Posterior cingulate gyrus (tissue), 11 donors: ENCODE measurements at regions not wholly inside any gene's neighbourhood (a gene's known extent, or its start where the extent isn't known, plus 50 kb on each side); places are given as distances from the start of the nearest gene placed in this dataset.

Source experiments
- DNase-seq, 10 donors: peaks; one replicate each; pipeline versions ENCODE4 v3.0.0 to v3.0.0-alpha.2; 2020 to 2021; ENCODE audit warnings: mixed read lengths in 3 of 10
- intact Hi-C: fragments of 100-400 bp; cut with DNase I; formaldehyde crosslinking; loops from one replicate; pipeline ENCODE4 v1.15.1; 2023

DNA sequence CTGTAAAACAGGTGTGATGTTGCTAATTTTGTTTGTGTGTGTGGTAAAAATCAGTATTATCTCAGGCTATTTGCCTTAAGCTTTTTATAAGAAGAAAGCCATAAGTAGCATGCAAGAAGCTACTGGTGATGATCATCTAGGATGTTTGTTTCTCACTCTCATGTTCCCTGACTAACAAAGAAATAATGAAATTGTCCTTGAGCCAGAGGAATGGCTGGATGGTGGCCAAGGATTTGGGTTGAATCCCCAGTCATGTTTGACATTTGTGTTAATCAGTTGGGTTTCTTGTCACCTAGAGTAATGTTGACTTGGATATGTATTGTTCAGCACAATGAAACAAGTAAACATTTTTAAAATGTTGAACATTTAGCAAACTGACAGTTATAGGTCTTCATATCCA, 496.8 kb upstream of the ZEB2 start:
- DNase-seq = no peak
- intact Hi-C loops = no loop called here

DNA sequence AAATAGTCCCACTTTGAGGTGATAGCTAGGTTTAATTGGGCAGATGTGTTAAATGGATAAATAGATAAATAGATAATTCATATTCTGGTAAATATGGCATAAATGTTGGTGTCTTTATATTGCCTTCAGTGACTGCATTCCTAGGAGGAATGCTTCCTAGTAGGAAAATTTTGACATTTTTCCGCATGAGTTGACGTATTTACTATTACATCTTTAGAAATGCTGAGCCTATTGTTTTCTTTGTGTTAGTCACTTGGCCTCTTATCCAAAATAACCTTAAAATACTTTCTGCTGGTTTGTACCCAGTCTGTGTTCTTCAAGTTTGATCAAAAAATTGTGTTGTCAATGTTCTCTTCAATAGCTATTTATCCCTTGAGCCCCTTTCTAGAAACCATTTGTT, 495.6 kb upstream of the ZEB2 start:
- DNase-seq = no peak
- intact Hi-C loops = no loop called here

DNA sequence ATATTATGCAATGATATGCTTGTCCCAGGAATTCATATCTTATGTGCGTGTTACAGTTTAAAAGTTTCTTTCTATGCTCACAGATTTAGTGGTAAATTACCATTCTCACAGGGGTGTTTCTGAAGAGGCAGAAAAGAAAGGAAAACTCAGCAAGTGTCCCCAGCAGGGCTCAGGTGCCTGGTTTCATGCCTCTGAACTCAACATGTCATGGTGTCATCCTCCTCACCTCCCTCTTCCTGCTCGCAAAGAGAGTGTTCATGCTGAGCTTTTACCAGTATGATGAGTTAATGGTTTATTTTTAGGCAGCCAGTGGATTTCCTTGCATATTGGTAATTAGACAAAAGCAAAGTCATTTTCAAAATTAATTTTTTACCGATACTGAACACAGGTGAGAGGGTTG, 492.9 kb upstream of the ZEB2 start:
- no peak for DNase-seq
- intact Hi-C loops = no loop called here

DNA sequence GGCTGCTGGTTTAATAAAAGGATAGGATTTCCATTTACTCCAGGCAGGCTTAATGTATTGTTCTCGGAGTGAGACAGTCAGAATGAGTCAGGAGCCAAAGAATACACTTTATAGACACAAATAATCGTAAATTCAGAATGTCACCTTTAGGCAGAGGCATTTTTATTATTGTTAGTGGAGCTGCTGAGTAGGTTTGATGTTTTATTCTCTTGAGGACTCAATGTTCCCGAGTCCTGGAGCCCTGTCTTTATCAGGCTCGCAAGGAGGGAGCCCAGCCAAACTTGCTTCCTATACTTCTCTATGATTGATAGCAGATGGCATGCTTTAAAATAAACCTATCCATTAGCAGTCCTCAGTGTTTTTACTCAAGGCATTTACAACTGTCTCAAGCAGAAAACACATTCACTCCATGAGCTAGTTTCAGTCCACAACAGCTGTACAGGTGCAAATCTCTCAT, 492.3 kb upstream of the ZEB2 start:
- no peak for DNase-seq
- intact Hi-C loops = no loop called here

- intact Hi-C loops = no loop called here
- DNase-seq = no peak
Measured at GRCh38 chr2:145010635-145011034, 490.7 kb upstream of the ZEB2 start.

- no peak for DNase-seq
- intact Hi-C loops = no loop called here
Measured at GRCh38 chr2:145007960-145008263, 488.0 kb upstream of the ZEB2 start.

- no peak for DNase-seq
- intact Hi-C loops = no loop called here
Measured at GRCh38 chr2:145007093-145007959, 487.4 kb upstream of the ZEB2 start.

DNA sequence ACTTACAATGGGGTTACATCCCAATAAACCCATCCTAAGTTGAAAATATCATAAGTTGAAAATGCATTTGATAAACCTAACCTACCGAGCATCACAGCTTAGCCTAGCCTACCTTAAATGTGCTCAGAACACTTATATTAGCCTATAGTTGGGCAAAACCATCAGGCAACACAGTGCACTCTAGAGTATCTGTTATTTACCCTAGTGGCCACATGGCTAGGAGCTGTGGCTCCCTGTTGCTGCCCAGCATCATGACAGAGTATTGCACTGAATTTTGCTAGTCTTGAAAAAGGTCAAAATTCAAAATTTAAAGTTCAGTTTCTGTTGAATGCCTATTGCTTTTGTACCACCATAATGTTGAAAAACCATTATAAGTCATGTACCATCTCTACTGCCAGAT, 482.7 kb upstream of the ZEB2 start:
- intact Hi-C loops = no loop called here
- no peak for DNase-seq

DNA sequence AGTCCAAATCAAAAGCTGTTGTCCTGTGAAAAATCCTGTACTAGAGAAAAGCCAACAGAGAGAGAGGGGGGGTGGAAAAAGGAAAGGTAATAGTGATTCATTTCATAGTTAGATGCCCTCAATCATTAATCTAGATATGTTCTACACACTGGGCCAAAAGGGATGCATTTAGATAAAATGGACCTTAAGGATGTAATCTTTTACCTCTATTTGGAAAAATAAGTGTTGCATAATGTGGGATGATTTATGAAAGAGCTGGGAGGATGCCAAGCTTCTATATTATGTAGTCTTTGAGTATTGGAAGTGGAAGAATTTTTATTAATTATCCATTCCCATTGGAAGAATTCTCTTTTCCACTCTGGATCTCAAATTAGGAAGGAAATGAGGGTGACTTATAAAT, 480.5 kb upstream of the ZEB2 start:
- no peak for DNase-seq

GRCh38 chr2:144999936-145000335, 480.0 kb upstream of the ZEB2 start:
- intact Hi-C loops = loop anchor here (5.0 to 10.0 kb wide), 2 partner anchors 32 to 475 kb away; partner anchors contain the start of gene ZEB2
- DNase-seq = no peak

More for the DNA sequence above, 480.5 kb upstream of the ZEB2 start:
- intact Hi-C loops = no loop called here

GRCh38 chr2:144999071-144999875, 479.4 kb upstream of the ZEB2 start:
- DNase-seq = no peak
- intact Hi-C loops = loop anchor here (5.0 to 10.0 kb wide), 2 partner anchors 33 to 474 kb away; partner anchors contain the start of gene ZEB2

DNA sequence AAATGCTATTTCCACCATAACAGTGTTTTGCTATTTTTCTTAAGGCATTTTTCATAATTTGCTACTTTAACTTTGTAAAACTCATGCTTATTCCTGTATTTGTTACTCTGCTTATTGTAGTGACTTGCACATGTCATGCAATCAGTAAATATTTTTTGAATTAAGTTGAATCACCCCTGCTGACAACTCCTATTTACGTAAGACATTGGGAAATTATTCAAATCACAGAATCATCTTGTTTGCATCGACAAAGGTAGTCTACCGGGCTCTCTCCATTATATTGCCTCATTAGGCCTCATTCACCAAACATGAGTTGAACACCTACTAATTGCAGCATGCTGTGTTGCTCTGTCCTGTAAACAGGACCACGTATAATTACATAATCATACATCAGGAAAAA, 478.5 kb upstream of the ZEB2 start:
- intact Hi-C loops = loop anchor here (5.0 to 10.0 kb wide), 2 partner anchors 34 to 474 kb away; partner anchors contain the start of gene ZEB2
- DNase-seq = no peak

DNA sequence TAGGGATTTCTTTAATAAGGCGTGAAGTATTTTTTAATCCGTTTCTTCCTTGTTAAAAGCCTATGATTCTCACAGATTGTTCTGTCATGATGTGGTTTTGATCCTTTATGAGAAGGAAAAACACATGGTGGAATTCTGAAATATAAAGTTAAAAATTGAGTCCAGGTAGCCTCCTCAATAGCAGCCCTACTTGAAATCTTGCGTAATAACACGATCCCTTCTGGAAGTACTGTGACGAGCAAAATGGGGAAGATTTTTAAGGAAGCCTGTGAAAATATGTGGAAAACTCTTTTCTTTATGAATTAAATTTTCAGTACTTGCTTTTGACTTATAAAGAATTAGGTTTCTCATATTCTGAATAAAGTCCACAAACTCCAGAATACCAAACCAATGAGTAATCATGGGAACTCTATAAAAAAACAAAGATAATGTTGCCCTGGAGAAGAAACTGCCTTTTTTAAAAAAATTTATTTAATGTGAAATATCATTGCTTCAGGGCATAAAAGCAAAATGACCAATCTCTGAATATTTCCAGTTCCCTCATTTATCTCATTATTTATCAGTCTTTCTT, 476.4 kb upstream of the ZEB2 start:
- no peak for DNase-seq
- intact Hi-C loops = loop anchor here (5.0 to 10.0 kb wide), 2 partner anchors 36 to 472 kb away; partner anchors contain the start of gene ZEB2

DNA sequence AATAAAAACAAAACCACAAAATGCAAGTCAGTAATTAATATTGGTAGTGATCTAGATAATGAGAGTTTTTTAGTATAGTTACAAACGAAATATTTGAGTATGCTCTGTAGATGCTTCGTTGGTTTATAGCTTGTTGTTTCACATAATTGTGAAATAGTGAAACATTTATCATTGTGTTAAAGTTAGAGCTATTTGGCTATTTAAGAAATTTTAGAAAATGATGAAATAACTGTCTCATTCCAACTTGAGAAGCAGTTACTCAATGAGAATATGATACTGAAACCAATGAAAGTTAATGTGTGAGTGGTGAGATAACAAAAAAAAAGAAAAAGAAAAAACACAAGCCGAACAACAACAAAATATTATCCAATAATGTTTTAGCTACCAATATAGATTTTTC, 475.6 kb upstream of the ZEB2 start:
- intact Hi-C loops = loop anchor here (5.0 to 10.0 kb wide), 2 partner anchors 37 to 471 kb away; partner anchors contain the start of gene ZEB2
- no peak for DNase-seq

DNA sequence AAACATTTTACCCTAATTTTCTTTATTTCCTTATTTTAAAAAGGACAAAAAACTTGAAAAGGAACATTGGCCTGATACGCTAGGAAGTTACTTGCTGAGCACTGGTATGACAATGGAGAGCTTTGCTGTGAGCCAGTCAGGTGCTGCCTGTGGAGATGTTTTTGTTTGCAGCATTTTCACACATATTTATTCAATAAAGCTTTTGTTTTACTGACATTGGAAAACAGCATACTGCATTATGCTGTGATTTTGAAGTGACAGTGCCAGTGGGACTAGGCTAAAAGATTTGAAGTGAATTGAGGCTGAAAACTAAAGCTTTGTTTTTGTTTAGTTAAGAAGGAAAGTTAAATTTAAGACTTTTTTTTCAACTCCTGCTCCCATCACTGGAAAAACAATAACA, 470.7 kb upstream of the ZEB2 start:
- intact Hi-C loops = loop anchor here (10.0 kb wide), 1 partner anchor 466 kb away; the partner anchor contains the start of gene ZEB2
- DNase-seq = peak in 1 of 10 donors; percentile 74

DNA sequence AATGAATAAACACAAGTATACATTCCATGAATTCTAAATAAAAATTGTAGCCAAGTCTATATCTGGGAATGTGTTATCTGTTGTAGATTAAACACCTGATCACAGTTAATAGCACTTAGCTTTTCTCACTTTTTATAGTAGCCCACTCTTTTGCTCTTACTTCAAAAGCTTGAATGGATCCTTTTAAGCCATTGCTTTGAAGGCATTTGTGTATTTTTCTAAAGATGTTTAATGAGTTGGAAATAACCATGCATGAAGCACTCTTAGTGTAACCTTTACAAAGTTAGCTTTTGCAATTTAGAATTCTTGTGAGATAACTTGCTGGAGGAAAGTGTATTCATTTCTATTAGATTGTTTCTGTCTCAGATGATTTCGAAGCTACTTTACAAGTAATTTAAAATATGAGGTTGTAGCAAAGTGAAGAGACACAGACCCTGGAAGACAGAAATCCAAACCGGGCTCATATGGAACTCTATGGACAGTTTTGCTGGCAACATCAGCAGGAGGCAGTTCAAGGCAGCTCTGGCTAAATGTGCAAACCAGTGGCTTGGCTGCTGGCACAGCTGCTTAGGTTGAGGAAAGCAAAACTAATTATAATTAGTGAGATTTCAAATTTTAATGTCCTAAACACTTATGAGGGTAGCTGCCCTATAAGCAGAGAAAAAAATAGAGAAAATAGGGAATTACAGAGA, 469.8 kb upstream of the ZEB2 start:
- intact Hi-C loops = loop anchor here (10.0 kb wide), 1 partner anchor 465 kb away; the partner anchor contains the start of gene ZEB2
- no peak for DNase-seq

DNA sequence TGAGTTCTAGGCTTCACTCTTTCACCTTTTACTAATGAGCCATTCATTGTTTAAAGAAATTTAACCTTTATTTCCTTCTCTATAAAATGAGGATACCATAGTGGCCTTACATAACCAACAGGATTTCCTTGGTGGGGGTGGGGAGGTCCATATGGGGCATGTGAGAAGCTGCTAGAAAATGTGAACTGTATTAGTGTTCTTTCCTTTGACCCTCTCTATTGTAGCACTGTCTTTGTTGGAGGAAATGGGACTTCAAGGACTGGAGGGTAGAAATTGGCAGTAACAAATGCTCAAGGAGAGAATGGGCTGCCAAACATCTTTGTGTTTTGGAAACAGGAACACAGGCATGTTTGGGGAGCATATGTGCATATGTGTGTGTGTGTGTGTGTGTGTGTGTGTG, 468.7 kb upstream of the ZEB2 start:
- intact Hi-C loops = no loop called here
- no peak for DNase-seq

DNA sequence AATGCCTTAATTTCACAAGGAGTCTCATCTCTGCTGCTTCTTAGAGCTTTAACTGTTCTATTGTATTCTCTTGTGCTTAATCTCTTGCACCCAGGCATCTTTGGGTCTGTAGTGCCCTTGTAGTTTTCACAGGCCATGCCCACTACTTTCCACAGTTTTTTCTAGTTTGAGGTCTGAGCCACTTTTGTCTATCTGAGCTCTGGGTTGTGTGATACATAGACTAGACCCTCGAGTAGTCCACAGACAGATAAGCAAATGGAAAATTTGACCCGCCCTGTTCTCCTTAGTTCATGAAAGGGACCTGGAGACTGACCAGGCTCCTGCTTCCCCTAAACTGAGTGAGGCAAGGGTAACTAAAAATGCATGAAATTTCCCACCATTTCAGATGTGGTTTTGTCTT, 466.8 kb upstream of the ZEB2 start:
- intact Hi-C loops = no loop called here
- no peak for DNase-seq

DNA sequence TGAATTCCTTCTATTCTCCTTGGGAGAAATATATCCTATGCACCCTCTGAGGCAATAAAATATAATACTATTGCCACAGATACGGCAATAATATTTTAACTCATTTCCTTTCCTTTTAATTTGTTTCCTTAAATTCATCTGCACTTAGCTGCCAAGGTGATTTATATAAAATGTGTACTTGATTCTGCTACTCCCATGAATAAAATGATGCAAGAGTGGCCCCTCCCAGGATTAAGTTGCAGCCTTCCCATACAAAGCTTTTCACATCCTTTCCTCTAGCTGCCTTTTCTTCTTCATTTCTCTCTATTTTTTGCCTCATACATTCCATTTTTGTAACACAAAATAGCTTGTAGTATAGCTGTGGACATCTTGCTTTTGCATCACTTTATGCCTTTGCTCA, 464.1 kb upstream of the ZEB2 start:
- intact Hi-C loops = no loop called here
- DNase-seq = no peak

DNA sequence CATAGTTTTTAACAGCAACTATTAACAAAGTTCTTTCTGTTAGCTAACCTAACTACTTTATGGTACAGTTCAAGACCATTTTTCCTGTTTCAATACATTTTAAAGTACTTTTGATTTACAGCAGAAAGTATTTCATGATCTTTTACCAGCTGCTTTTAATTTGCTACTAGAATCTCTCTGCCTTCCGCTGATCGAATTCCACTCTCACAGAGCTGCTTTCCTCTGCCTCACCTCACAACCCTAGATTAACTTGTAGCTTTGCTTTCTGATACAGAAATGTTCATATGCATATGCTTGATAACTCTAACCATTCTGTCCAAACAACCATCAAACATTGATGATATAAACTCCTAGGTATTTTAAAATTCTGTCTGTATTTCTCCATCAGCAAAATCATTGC, 463.2 kb upstream of the ZEB2 start:
- no peak for DNase-seq
- intact Hi-C loops = no loop called here
